Nucleus accumbens (tissue), 56 donors: ENCODE measurements at regions not wholly inside any gene's neighbourhood (a gene's known extent, or its start where the extent isn't known, plus 50 kb on each side); places are given as distances from the start of the nearest gene placed in this dataset.
A peak's percentile ranks its signal among the peaks of the same experiment; 100 is the strongest.
"Not testable (repeated sequence)": the region's sequence is repeated elsewhere in the genome, so short reads cannot be mapped to it uniquely, and the experiment has no call there.

Source experiments
- DNase-seq, 56 donors: peaks; one replicate each; lab custom pipeline; 2025; lab: John Stamatoyannopoulos, UW

GRCh38 chr13:61215601-61216000 is 200.0 kb downstream of the PCDH20 start:
- DNase-seq: no peak

GRCh38 chr13:61215116-61215515 is 200.5 kb downstream of the PCDH20 start:
- no peak for DNase-seq

- no peak for DNase-seq
These were observed 201.1 kb downstream of the PCDH20 start for GRCh38 chr13:61214551-61214950.

- DNase-seq: not testable (repeated sequence)
These were observed 209.8 kb downstream of the PCDH20 start for GRCh38 chr13:61205898-61206297.

DNA sequence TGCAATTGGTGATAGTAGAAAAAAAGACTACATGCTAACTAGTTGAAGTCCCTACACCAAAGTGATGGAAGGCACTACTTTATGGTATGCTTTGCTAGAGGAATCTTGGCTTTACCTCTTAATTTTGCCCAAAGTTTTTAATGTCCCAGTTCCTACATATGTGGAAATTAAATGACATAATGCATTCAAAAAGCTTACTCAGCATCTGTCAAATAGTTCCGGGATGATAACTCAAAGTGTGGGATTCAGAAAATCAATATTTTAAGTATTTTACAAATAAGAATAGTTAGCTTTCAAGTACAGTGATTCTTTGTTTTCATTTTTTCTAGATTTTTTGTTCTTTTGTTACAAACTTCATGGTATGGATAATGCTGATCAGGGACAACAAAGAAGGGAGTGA is 211.6 kb downstream of the PCDH20 start:
- no peak for DNase-seq

DNA sequence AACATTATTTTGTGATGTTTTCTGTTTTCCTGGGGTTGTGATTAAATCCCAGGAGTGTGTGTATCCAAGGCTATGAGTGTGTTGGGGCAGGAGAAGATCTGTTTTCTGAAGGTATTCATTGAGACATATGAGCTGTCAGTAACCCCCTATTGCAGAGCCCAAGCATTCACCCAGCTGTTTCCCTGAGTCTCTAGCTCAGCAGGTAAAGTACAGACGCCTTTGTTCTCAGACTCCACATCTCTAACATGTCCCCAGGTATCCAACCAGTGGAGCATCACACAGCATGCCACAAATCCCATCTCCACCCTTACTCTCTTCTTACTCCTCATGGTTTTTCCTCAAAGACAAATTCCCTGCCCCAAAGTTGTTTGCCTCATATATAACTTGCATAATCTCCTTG is 213.6 kb downstream of the PCDH20 start:
- DNase-seq: no peak

DNA sequence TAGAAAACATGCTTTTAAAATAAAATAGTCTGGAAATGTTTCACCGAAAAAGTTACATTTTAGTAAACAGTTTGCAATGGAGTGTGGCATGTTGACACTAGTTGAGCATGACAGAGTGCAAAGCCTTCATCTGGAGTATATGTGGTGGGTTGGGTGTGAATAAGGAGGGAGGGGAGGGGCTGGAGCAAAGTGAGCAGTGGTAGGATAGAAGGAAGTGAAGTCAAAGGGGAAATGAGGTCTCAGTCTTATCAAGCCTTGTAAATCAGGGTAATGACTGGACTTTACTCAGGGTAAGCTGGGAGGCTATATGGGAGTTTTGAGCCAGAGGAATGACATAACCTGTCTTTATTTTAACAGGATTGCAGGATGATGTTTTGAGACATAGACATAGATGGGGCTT is 222.8 kb downstream of the PCDH20 start:
- no peak for DNase-seq

DNA sequence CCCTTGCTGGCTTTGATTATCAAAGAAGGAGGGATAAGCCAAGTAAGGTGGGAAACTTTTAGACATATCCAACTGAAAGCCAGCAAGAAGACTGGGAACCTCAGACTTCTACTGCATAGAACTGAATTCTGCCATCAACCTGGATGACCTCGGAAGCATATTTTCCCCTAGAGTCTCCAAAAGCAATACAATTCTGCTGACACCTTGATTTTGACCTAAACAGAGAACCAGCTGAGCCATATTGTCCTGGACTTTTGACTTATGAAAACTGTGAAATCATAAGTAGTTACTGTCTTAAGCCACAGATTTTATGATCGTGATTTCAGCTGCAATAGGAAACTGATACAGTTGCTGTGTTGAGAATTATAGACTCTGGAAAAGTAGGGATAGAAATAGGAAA is 227.6 kb downstream of the PCDH20 start:
- no peak for DNase-seq

- no peak for DNase-seq
These were observed 228.2 kb downstream of the PCDH20 start for GRCh38 chr13:61187471-61187870.

DNA sequence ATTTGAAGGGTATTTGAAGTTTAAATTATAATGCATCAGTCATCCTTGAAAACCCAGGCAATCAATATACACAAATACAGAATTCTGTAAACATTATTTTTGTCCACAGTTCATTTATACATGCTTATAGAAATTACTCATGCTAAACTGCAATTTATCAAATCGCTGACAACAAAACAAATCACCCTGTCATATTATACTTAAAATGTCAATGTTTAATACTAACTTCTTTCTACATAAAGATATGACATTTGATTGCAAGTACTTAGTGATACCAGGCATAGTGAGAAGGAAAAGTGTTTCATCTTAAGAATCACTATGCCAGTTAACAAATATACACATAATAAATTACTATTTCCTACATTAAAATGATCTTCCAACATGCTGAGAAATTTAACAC is 232.0 kb downstream of the PCDH20 start:
- DNase-seq: no peak

- DNase-seq: no peak
These were observed 235.4 kb downstream of the PCDH20 start for GRCh38 chr13:61180234-61180633.

- DNase-seq: no peak
These were observed 235.9 kb downstream of the PCDH20 start for GRCh38 chr13:61179741-61180140.

DNA sequence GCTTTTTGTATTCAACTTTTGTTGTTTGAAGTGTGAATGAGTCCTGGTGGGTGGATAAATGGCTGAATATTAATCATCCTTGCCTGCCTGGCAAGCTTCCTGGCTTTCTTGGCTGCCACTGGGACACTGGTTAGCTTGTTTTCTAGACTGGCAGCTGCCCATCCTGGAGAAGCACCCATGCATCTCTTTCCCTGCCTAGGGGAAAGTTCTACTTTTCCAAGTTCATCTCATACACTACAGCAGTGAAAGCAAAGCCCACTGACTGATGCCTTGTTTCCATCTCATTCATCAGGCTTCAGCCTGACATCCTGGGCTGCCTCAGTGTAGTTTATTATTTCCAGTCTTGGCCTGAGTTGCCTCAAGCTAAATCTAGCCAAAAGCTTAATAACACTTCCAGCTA is 244.8 kb downstream of the PCDH20 start:
- peak in 33 of 56 donors; percentile 0 to 71 (median 9) for DNase-seq

- DNase-seq: no peak
These were observed 253.0 kb downstream of the PCDH20 start for GRCh38 chr13:61162636-61163035.

- DNase-seq: no peak
These were observed 253.5 kb downstream of the PCDH20 start for GRCh38 chr13:61162106-61162505.

DNA sequence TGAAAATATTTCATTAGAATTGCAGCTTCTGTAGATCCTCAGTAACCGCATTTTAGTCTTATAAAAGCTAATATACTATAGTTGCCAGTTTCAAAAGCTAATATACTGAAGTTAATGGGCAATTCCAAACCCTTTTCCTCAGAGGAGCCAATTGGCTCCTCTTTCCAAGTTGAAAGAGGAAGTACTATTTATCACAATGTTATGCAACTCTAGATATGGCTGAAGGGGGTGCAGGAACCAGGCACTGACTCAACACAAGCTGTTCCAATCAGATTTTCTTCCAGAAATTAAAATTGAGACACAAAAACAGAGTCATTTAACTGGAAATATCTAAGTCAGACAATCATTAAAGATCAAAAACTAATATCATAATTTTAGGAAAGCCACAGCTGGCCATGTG is 258.9 kb downstream of the PCDH20 start:
- no peak for DNase-seq

DNA sequence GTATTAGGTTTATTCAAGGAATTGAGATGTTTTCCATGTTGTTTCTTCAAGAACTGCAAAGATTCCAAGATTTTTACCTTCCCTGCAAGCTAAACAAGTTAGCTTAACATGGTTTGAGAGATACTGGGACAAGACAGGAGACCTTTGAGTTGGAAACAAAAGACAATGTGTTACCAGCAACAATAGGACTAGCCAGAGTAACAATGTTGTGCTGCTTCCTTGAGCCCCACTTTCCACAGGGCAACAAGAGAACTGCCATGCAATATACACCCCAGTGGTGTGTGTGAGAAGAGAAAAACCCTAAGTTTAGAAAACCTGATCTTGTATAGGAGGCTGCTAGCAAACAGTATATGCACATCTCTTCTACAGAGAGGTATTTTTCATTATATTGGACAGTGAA is 264.6 kb downstream of the PCDH20 start:
- DNase-seq: no peak

- DNase-seq: no peak
These were observed 266.3 kb downstream of the PCDH20 start for GRCh38 chr13:61149331-61149730.

- no peak for DNase-seq
These were observed 266.8 kb downstream of the PCDH20 start for GRCh38 chr13:61148691-61149315.

DNA sequence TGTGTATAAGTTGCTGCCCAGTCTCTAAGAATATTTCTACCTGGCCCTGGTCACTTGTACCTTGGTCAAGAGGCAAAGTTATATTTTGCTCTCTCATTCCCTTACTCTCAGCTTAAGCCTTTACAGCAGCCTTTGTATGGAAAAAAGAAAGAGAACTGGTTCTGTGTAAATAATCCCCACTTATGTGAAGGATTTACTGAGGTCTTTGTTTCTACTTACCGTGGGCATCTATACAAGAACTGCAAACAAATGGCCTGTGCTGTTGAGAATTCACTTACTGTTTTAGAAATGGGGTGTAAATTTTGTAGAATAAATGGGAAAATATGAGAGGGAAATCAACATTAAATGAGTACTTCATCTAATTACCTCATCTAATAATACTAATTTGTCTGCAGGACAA is 267.4 kb downstream of the PCDH20 start:
- DNase-seq: no peak

DNA sequence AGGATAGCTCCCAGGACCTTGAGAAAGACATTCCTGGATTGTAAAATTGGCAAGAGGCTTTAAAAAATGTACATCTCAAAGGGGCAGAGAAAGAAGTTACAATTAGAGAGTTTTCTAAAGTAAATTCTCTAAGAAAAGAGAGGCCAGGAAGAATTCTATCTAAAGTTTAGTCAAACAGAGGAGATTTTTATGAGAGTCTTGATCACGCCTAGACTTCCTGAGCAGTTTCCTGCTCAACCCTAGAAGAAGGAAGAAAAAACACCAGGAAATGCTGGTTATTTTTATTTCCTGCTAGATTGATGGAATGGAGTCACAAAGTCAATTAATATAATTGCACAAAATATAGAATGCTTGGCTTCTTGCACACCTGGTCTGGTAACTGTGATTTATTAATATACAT is 269.1 kb downstream of the PCDH20 start:
- DNase-seq: no peak

GRCh38 chr13:61146158-61146557 is 269.5 kb downstream of the PCDH20 start:
- DNase-seq: no peak
